ENCODE measurements at regions not wholly inside any gene's neighbourhood (a gene's known extent, or its start where the extent isn't known, plus 50 kb on each side); places are given as distances from the start of the nearest gene placed in this dataset.

DNA sequence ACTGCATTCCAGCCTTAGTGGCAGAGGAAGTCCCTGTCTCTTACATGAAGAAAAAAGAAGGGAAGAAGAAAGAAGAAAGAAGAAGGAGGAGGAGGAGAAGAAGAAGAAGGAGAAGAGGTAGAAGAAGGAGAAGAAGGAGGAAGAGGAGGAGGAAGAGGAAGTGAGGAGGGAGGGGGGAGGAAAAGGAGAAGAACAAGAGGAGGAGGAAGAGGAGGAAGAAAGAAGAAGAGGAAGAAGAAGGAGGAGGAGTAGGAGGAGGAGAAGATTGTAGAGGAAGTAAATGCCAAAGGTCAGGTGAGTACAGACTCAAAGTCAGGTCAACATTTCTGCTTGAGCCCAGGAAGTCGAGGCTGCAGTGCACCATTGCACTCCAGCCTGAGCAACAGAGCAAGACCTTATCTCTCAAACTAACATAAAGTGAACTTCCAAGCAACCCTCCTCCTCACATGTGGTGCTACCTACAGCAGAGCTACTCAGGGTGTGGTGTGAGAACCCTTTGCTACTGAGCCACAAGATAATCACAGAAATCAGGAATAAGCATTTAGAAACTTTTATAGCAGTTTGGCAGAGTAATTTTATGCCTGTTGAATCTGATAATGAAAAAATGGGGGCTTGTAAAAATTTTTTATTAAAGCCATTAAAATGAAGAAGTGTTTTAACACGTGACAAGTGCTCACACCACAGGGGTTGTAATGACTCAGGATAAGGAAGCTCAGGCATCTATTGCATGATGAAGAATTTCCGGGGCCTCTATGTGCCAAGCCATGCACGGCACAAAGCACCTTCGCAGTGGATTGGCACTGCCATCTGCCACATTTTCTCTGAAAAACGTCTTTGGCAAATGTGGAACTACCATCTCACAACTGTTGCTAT, 224.9 kb upstream of the AUTS2 start:
- H2AFZ ChIP-seq (ENCODE audit: low read length): no peak overlapping the region
- POLR2A ChIA-PET (ENCODE audit: partially characterized antibody): no interaction called here
- H3K27me3 ChIP-seq (replicated peaks in 1 of 4; ENCODE audit: control insufficient read depth in 3 of 4, extremely low read depth in 1 of 4, insufficient read depth in 3 of 4, low read length in 3 of 4): no peaks in the 10 kb centered on the region
- H3K14ac ChIP-seq (ENCODE audit: insufficient read length): no peak overlapping the region
- H3K36me3 ChIP-seq (ENCODE audit: control insufficient read depth in 2 of 4, insufficient read depth in 4 of 4, low read length in 3 of 4): no peaks in the 10 kb centered on the region
- H3K4me3 ChIP-seq (ENCODE audit: extremely low read depth in 1 of 4, insufficient read depth in 2 of 4, low read depth in 3 of 4, low read length in 4 of 4): no peak overlapping the region
- H3K56ac ChIP-seq (replicated peaks; ENCODE audit: insufficient read length, low read depth, low read length): no peak overlapping the region
- H3K79me1 ChIP-seq (ENCODE audit: low read depth, low read length): no peaks in the 10 kb centered on the region
- no peak overlapping the region for H3K4ac ChIP-seq (replicated peaks; ENCODE audit: insufficient read length, low read depth, low read length)
- no peak overlapping the region for H2BK5ac ChIP-seq (ENCODE audit: low read depth, low read length)
- H3K18ac ChIP-seq (ENCODE audit: extremely low read depth, low read length): no peak overlapping the region; the same call in 1 of the 2 replicates
- no peaks in the 10 kb centered on the region for H3K4me1 ChIP-seq (replicated peaks in 1 of 4; ENCODE audit: control insufficient read depth in 3 of 4, insufficient read depth in 4 of 4, low read length in 3 of 4)
- FAIRE-seq (no peak), DNase-seq (ENCODE audit: low read depth in 1 of 2, low spot score in 2 of 2) (no peak)
- no peak overlapping the region for H2BK20ac ChIP-seq (ENCODE audit: low read length)
- no peak overlapping the region for H3K9ac ChIP-seq (replicated peaks in 1 of 4; ENCODE audit: extremely low read depth in 1 of 4, low read depth in 3 of 4, low read length in 3 of 4)
- no peak overlapping the region for H4K91ac ChIP-seq (replicated peaks; ENCODE audit: insufficient read length, low read length)
- H3K9me3 ChIP-seq (ENCODE audit: insufficient read depth in 2 of 2, low read depth in 1 of 2, low read length in 1 of 2): no peaks in the 10 kb centered on the region
- CTCF ChIA-PET (ENCODE audit: partially characterized antibody): no interaction called here
- H2BK12ac ChIP-seq (ENCODE audit: low read depth, low read length): peak overlapping the region; percentile 60; the same call in 1 of the 2 replicates
- no peaks in the 10 kb centered on the region for H3K23me2 ChIP-seq (ENCODE audit: low read depth, low read length)
- TF ChIP-seq SAP30 (IDR thresholded peaks at IDR 0.05; ENCODE audit: insufficient read depth, insufficient replicate concordance, low read length): no peak
- TF ChIP-seq RFX5 (IDR thresholded peaks at IDR 0.05; ENCODE audit: borderline replicate concordance, low read depth, low read length): no peak
- no peak for TF ChIP-seq NRF1 (IDR thresholded peaks at IDR 0.05; ENCODE audit: low read depth, low read length)
- no peak for TF ChIP-seq RAD21 (IDR thresholded peaks at IDR 0.05 in 1 of 2, conservative IDR thresholded peaks at IDR 0.05 in 1 of 2; ENCODE audit: low read depth in 2 of 2, low read length in 2 of 2)
- TF ChIP-seq, protein P1, sequence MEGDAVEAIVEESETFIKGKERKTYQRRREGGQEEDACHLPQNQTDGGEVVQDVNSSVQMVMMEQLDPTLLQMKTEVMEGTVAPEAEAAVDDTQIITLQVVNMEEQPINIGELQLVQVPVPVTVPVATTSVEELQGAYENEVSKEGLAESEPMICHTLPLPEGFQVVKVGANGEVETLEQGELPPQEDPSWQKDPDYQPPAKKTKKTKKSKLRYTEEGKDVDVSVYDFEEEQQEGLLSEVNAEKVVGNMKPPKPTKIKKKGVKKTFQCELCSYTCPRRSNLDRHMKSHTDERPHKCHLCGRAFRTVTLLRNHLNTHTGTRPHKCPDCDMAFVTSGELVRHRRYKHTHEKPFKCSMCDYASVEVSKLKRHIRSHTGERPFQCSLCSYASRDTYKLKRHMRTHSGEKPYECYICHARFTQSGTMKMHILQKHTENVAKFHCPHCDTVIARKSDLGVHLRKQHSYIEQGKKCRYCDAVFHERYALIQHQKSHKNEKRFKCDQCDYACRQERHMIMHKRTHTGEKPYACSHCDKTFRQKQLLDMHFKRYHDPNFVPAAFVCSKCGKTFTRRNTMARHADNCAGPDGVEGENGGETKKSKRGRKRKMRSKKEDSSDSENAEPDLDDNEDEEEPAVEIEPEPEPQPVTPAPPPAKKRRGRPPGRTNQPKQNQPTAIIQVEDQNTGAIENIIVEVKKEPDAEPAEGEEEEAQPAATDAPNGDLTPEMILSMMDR (IDR thresholded peaks at IDR 0.05; ENCODE audit: control extremely low read depth in 1 of 3, insufficient read depth in 1 of 3, low read depth in 1 of 3, low read length in 3 of 3): no peak
- TF ChIP-seq FOSL1 (IDR thresholded peaks at IDR 0.05; ENCODE audit: insufficient read depth, low read depth, low read length): no peak
- no peak for TF ChIP-seq NANOG (IDR thresholded peaks at IDR 0.05; ENCODE audit: insufficient read depth, low read depth, low read length, poor library complexity, severe bottlenecking)
- no peak overlapping the region for H4K5ac ChIP-seq (ENCODE audit: insufficient read length, low read depth, low read length)
- no peak overlapping the region for H4K8ac ChIP-seq (ENCODE audit: extremely low read depth, insufficient read depth, low read length)
- 79% methylated on average over 6 of the region's 6 CpGs; no CpG with 5 or more reads in 1 of the 2 experiments for WGBS, 2 experiments (ENCODE audit: extremely low coverage in 1 of 2, insufficient coverage in 1 of 2, insufficient read length in 1 of 2, insufficient replicate concordance in 2 of 2, low coverage in 1 of 2, low lambda C conversion rate in 2 of 2, missing lambda C conversion rate in 1 of 2)
- H4K20me1 ChIP-seq (replicated peaks in 1 of 2; ENCODE audit: control insufficient read depth in 1 of 2, insufficient read depth in 2 of 2, low read length in 2 of 2): no peaks in the 10 kb centered on the region
- H3K4me2 ChIP-seq (ENCODE audit: insufficient read depth in 1 of 2, low read depth in 2 of 2, low read length in 2 of 2): no peak overlapping the region
- H2BK120ac ChIP-seq (replicated peaks; ENCODE audit: low read depth, low read length): no peak overlapping the region
- H3K23ac ChIP-seq (ENCODE audit: insufficient read length): no peak overlapping the region
- no peaks in the 10 kb centered on the region for H3K79me2 ChIP-seq (ENCODE audit: control insufficient read depth in 1 of 2, insufficient read depth in 2 of 2, low read length in 2 of 2)
- H2BK15ac ChIP-seq (ENCODE audit: low read length): no peak overlapping the region
- no peak overlapping the region for H2AK5ac ChIP-seq (ENCODE audit: low read depth, low read length)
- no peak overlapping the region for H3K27ac ChIP-seq (ENCODE audit: low read depth, low read length)

Measured in H1 (cell line).